Subcutaneous abdominal adipose tissue (tissue), 5 donors: ENCODE measurements at regions not wholly inside any gene's neighbourhood (a gene's known extent, or its start where the extent isn't known, plus 50 kb on each side); places are given as distances from the start of the nearest gene placed in this dataset.

Experiments used
- H3K27ac ChIP-seq: one replicate; pipeline ENCODE4 v1.7.0; 2013; ENCODE audit warnings: low read depth, mild to moderate bottlenecking, inconsistent platforms, low read length, moderate library complexity
- H3K27me3 ChIP-seq, 5 donors: one replicate each; pipeline ENCODE4 v1.7.0; 2013; ENCODE audit warnings: low read length in 5 of 5, inconsistent platforms in 1 of 5; ENCODE audit not compliant: control insufficient read depth in 5 of 5, insufficient read depth in 4 of 5
- H3K36me3 ChIP-seq, 5 donors: one replicate each; pipeline ENCODE4 v1.7.0; 2013; ENCODE audit warnings: low read length in 5 of 5; ENCODE audit not compliant: control insufficient read depth in 5 of 5, insufficient read depth in 5 of 5
- H3K4me1 ChIP-seq, 5 donors: one replicate each; pipeline ENCODE4 v1.7.0; 2013; ENCODE audit warnings: low read length in 5 of 5, mild to moderate bottlenecking in 3 of 5, moderate library complexity in 1 of 5; ENCODE audit not compliant: control insufficient read depth in 5 of 5, insufficient read depth in 5 of 5
- H3K4me3 ChIP-seq, 5 donors: one replicate each; pipeline ENCODE4 v1.7.0; 2013; ENCODE audit warnings: low read length in 5 of 5, low read depth in 1 of 5
- H3K9ac ChIP-seq, 5 donors: one replicate each; pipeline ENCODE4 v1.7.0; 2013; ENCODE audit warnings: low read length in 5 of 5, mild to moderate bottlenecking in 4 of 5, moderate library complexity in 3 of 5
- H3K9me3 ChIP-seq, 5 donors: one replicate each; pipeline ENCODE4 v1.7.0; 2013; ENCODE audit warnings: low read length in 5 of 5; ENCODE audit not compliant: control insufficient read depth in 5 of 5
- donor health status: healthy.
- donor health status: healthy.
- donor health status: healthy.
- donor health status: healthy.
- donor health status: healthy.

DNA sequence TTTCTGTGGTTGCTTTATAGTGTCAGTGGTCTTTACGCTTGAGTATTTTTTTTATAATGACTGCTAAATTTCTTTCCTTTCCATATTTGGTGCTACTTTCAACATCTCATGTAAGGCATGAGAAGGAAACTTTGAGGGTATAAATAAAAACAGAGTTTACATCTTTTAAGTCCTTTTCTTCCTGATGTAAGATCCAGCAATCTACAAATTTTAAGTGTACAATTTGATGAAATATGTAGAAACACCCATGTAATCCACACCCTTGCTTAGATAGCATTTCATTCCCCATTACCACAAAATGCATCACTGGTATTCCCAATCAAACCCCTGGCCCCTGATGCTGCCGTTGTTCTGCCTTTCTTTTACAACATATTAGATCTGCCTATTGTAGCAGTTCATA is 769.1 kb downstream of the CCDC85A start:
- Histone ChIP-seq H3K27me3 (no peaks in the 10 kb centered on the region), H3K36me3 (no peaks in the 10 kb centered on the region), H3K9me3 (peaks cover 0 to 8% (median 4%) of the 10 kb centered on the region in 5 donors), H3K9ac (no peak overlapping the region), H3K4me3 (no peak overlapping the region), H3K27ac (no peak overlapping the region), H3K4me1 (no peaks in the 10 kb centered on the region)

- H3K4me3 ChIP-seq: no peak overlapping the region
- no peaks in the 10 kb centered on the region for H3K4me1 ChIP-seq
These were observed 776.8 kb downstream of the CCDC85A start for GRCh38 chr2:56960581-56960980.

GRCh38 chr2:56962673-56963072 is 778.9 kb downstream of the CCDC85A start:
- Histone ChIP-seq H3K36me3 (no peaks in the 10 kb centered on the region), H3K9me3 (peaks cover 0 to 3% (median 0%) of the 10 kb centered on the region in 5 donors), H3K27ac (no peak overlapping the region), H3K27me3 (no peaks in the 10 kb centered on the region), H3K4me3 (no peak overlapping the region), H3K9ac (no peak overlapping the region), H3K4me1 (no peaks in the 10 kb centered on the region)

More at GRCh38 chr2:56960581-56960980, 776.8 kb downstream of the CCDC85A start:
- Histone ChIP-seq H3K9ac (no peak overlapping the region), H3K27me3 (no peaks in the 10 kb centered on the region), H3K27ac (no peak overlapping the region), H3K36me3 (no peaks in the 10 kb centered on the region), H3K9me3 (peaks cover 0 to 3% (median 0%) of the 10 kb centered on the region in 5 donors)

DNA sequence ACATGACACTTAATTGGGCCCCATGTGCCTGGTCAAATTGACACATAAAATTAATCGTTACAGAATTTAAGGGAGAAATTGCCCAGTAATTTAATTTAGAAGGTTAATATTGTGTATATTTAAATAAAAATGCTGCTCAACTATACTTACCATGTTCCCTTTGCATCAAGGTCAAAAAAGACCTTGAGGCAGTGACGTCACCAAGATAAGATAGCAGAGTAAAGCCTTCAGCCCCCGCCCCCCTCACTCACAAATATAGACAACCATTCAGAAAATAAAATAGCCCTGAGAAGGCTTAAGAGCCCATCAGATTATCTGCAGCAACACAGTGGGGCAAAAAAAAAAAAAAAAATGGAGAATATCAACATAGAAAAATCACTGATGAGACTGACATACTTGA is 785.7 kb downstream of the CCDC85A start:
- Histone ChIP-seq H3K9me3 (peaks cover 0 to 5% (median 0%) of the 10 kb centered on the region in 5 donors), H3K36me3 (no peaks in the 10 kb centered on the region), H3K27me3 (no peaks in the 10 kb centered on the region), H3K4me3 (no peak overlapping the region), H3K4me1 (no peaks in the 10 kb centered on the region), H3K27ac (no peak overlapping the region), H3K9ac (no peak overlapping the region)

GRCh38 chr2:56971383-56971974 is 787.7 kb downstream of the CCDC85A start:
- Histone ChIP-seq H3K36me3 (no peaks in the 10 kb centered on the region), H3K27ac (no peak overlapping the region), H3K4me3 (no peak overlapping the region), H3K27me3 (no peaks in the 10 kb centered on the region), H3K4me1 (no peaks in the 10 kb centered on the region), H3K9me3 (peaks cover 0 to 5% (median 0%) of the 10 kb centered on the region in 5 donors), H3K9ac (no peak overlapping the region)

- Histone ChIP-seq H3K36me3 (no peaks in the 10 kb centered on the region), H3K27me3 (no peaks in the 10 kb centered on the region), H3K4me1 (no peaks in the 10 kb centered on the region), H3K9me3 (peaks cover 0 to 31% (median 12%) of the 10 kb centered on the region in 5 donors), H3K4me3 (no peak overlapping the region), H3K27ac (no peak overlapping the region), H3K9ac (no peak overlapping the region)
These were observed 797.8 kb downstream of the CCDC85A start for GRCh38 chr2:56981554-56981953.

- Histone ChIP-seq H3K36me3 (no peaks in the 10 kb centered on the region), H3K27ac (no peak overlapping the region), H3K4me1 (no peaks in the 10 kb centered on the region), H3K9me3 (peaks cover 0 to 20% (median 5%) of the 10 kb centered on the region in 5 donors), H3K4me3 (no peak overlapping the region), H3K9ac (no peak overlapping the region), H3K27me3 (no peaks in the 10 kb centered on the region)
These were observed 801.8 kb downstream of the CCDC85A start for GRCh38 chr2:56985609-56986008.

- H3K27me3 ChIP-seq: no peaks in the 10 kb centered on the region
- H3K4me3 ChIP-seq: no peak overlapping the region
- peaks cover 0 to 11% (median 2%) of the 10 kb centered on the region in 5 donors for H3K9me3 ChIP-seq
- no peak overlapping the region for H3K9ac ChIP-seq
- no peaks in the 10 kb centered on the region for H3K4me1 ChIP-seq
- no peaks in the 10 kb centered on the region for H3K36me3 ChIP-seq
- H3K27ac ChIP-seq: no peak overlapping the region
These were observed 838.7 kb downstream of the CCDC85A start for GRCh38 chr2:57022496-57022895.

- Histone ChIP-seq H3K27ac (no peak overlapping the region), H3K9me3 (no peaks in the 10 kb centered on the region), H3K4me1 (no peaks in the 10 kb centered on the region), H3K9ac (no peak overlapping the region), H3K27me3 (no peaks in the 10 kb centered on the region), H3K4me3 (no peak overlapping the region), H3K36me3 (no peaks in the 10 kb centered on the region)
These were observed 861.3 kb downstream of the CCDC85A start for GRCh38 chr2:57044931-57045635.

GRCh38 chr2:57049273-57049672 is 865.5 kb downstream of the CCDC85A start:
- Histone ChIP-seq H3K4me1 (no peaks in the 10 kb centered on the region), H3K27me3 (no peaks in the 10 kb centered on the region), H3K9me3 (no peaks in the 10 kb centered on the region), H3K36me3 (no peaks in the 10 kb centered on the region), H3K27ac (no peak overlapping the region), H3K9ac (no peak overlapping the region), H3K4me3 (no peak overlapping the region)
